H1 (cell line): ENCODE measurements at regions not wholly inside any gene's neighbourhood (a gene's known extent, or its start where the extent isn't known, plus 50 kb on each side); places are given as distances from the start of the nearest gene placed in this dataset.

Source experiments
- CTCF ChIA-PET: fragments of 300-600 bp; sonication (Branson Sonifier 250); formaldehyde crosslinking; loops from one replicate; lab custom pipeline; 2021; ENCODE audit not compliant: partially characterized antibody; lab: Charles Lee
- POLR2A ChIA-PET: fragments of 300-600 bp; sonication (Branson Sonifier 250); formaldehyde crosslinking; loops from one replicate; lab custom pipeline; 2021; ENCODE audit warnings: inconsistent platforms; ENCODE audit not compliant: partially characterized antibody; lab: Charles Lee
- DNase-seq, 2 experiments: peaks; one replicate each; pipeline versions ENCODE4 v3.0.0 to v3.0.0-alpha.2; 2010 to 2022; ENCODE audit warnings: low spot score in 2 of 2, low read depth in 1 of 2, mixed read lengths in 1 of 2
- FAIRE-seq: peaks from 2 replicates; lab custom pipeline; 2011; peaks lifted over from hg19 to GRCh38; lab: Jason Lieb, UNC
- H2AFZ ChIP-seq: 2 replicates; pipeline ENCODE4 v1.8.1; 2012; ENCODE audit warnings: low read length, inconsistent platforms
- H2AK5ac ChIP-seq: 2 replicates; pipeline ENCODE4 v1.6.1; 2013; ENCODE audit warnings: low read depth, low read length
- H2BK120ac ChIP-seq: replicated peaks from 2 replicates; pipeline ENCODE3; 2013; ENCODE audit warnings: low read depth, low read length, inconsistent platforms
- H2BK12ac ChIP-seq: 2 replicates; pipeline ENCODE4 v1.6.1; 2013; ENCODE audit warnings: low read depth, low read length
- H2BK15ac ChIP-seq: 2 replicates; pipeline ENCODE4 v1.6.1; 2013; ENCODE audit warnings: low read length
- H2BK20ac ChIP-seq: 2 replicates; pipeline ENCODE4 v1.6.1; 2013; ENCODE audit warnings: low read length
- H2BK5ac ChIP-seq: 2 replicates; pipeline ENCODE4 v1.6.1; 2013; ENCODE audit warnings: low read depth, low read length
- H3K14ac ChIP-seq: 2 replicates; pipeline ENCODE4 v1.6.1; 2013; ENCODE audit warnings: inconsistent platforms; ENCODE audit not compliant: insufficient read length
- H3K18ac ChIP-seq: 2 replicates; pipeline ENCODE4 v1.6.1; 2013; ENCODE audit warnings: low read length; ENCODE audit errors: extremely low read depth
- H3K23ac ChIP-seq: 2 replicates; pipeline ENCODE4 v1.6.1; 2013; ENCODE audit warnings: inconsistent platforms; ENCODE audit not compliant: insufficient read length
- H3K23me2 ChIP-seq: 2 replicates; pipeline ENCODE4 v1.6.1; 2013; ENCODE audit warnings: low read depth, low read length
- H3K27ac ChIP-seq: 2 replicates; pipeline ENCODE4 v1.6.1; 2011; ENCODE audit warnings: low read depth, low read length, inconsistent platforms
- H3K27me3 ChIP-seq, 4 experiments: replicated peaks in 1 of 4; 1 replicate in 1 of 4; 2 replicates in 3 of 4; pipeline versions ENCODE4 v1.6.1 to v1.8.1; 2011 to 2013; ENCODE audit warnings: low read length in 3 of 4, mild to moderate bottlenecking in 3 of 4, inconsistent platforms in 2 of 4, mixed read lengths in 2 of 4, moderate library complexity in 1 of 4; ENCODE audit not compliant: control insufficient read depth in 3 of 4, insufficient read depth in 3 of 4; ENCODE audit errors: extremely low read depth in 1 of 4
- H3K36me3 ChIP-seq, 4 experiments: 2 replicates each; pipeline versions ENCODE4 v1.6.1 to v1.8.1; 2011 to 2013; ENCODE audit warnings: mild to moderate bottlenecking in 4 of 4, low read length in 3 of 4, moderate library complexity in 2 of 4, control low read depth in 1 of 4, inconsistent platforms in 1 of 4; ENCODE audit not compliant: insufficient read depth in 4 of 4, control insufficient read depth in 2 of 4
- H3K4ac ChIP-seq: replicated peaks from 2 replicates; pipeline ENCODE3; 2013; ENCODE audit warnings: low read length, low read depth, mixed read lengths, inconsistent platforms; ENCODE audit not compliant: insufficient read length
- H3K4me1 ChIP-seq, 4 experiments: replicated peaks in 1 of 4; 1 replicate in 1 of 4; 2 replicates in 3 of 4; pipeline versions ENCODE4 v1.6.1 to v1.8.1; 2011 to 2013; ENCODE audit warnings: low read length in 3 of 4, inconsistent platforms in 2 of 4, mixed read lengths in 1 of 4; ENCODE audit not compliant: insufficient read depth in 4 of 4, control insufficient read depth in 3 of 4
- H3K4me2 ChIP-seq, 2 experiments: 2 replicates each; pipeline versions ENCODE4 v1.6.1 to v1.8.1; 2011 to 2013; ENCODE audit warnings: low read depth in 2 of 2, low read length in 2 of 2, control low read depth in 1 of 2, inconsistent platforms in 1 of 2, mild to moderate bottlenecking in 1 of 2; ENCODE audit not compliant: insufficient read depth in 1 of 2
- H3K4me3 ChIP-seq, 4 experiments: fragments of 200-600, 300-600 bp in 1 of 4; sonication (generic), shearing (Covaris generic), sonication (Bioruptor Twin) in 1 of 4; 2 replicates each; pipeline versions ENCODE4 v1.5.1 to v1.8.1; 2011 to 2016; ENCODE audit warnings: low read length in 4 of 4, low read depth in 3 of 4, control low read depth in 2 of 4, inconsistent platforms in 2 of 4, mild to moderate bottlenecking in 2 of 4, mixed read lengths in 1 of 4, moderate library complexity in 1 of 4; ENCODE audit not compliant: insufficient read depth in 2 of 4; ENCODE audit errors: extremely low read depth in 1 of 4
- H3K56ac ChIP-seq: replicated peaks from 2 replicates; pipeline ENCODE3; 2013; ENCODE audit warnings: low read depth, mild to moderate bottlenecking, mixed read lengths, low read length, inconsistent platforms; ENCODE audit not compliant: insufficient read length
- H3K79me1 ChIP-seq: 2 replicates; pipeline ENCODE4 v1.6.1; 2013; ENCODE audit warnings: low read depth, low read length, control low read depth
- H3K79me2 ChIP-seq, 2 experiments: 2 replicates each; pipeline versions ENCODE4 v1.6.1 to v1.8.1; 2012 to 2013; ENCODE audit warnings: low read length in 2 of 2, mild to moderate bottlenecking in 2 of 2, inconsistent platforms in 1 of 2; ENCODE audit not compliant: insufficient read depth in 2 of 2, control insufficient read depth in 1 of 2
- H3K9ac ChIP-seq, 4 experiments: replicated peaks in 1 of 4; 1 replicate in 1 of 4; 2 replicates in 3 of 4; pipeline versions ENCODE4 v1.6.1 to v1.8.1; 2011 to 2013; ENCODE audit warnings: low read depth in 3 of 4, low read length in 3 of 4, control low read depth in 2 of 4, mild to moderate bottlenecking in 2 of 4, moderate library complexity in 2 of 4, inconsistent platforms in 1 of 4; ENCODE audit errors: extremely low read depth in 1 of 4
- H3K9me3 ChIP-seq, 2 experiments: 2 replicates each; pipeline versions ENCODE4 v1.6.1 to v1.8.1; 2012 to 2013; ENCODE audit warnings: mild to moderate bottlenecking in 2 of 2, moderate library complexity in 2 of 2, control low read depth in 1 of 2, inconsistent platforms in 1 of 2, low read depth in 1 of 2, low read length in 1 of 2, mixed read lengths in 1 of 2; ENCODE audit not compliant: insufficient read depth in 2 of 2
- H4K20me1 ChIP-seq, 2 experiments: replicated peaks in 1 of 2; 2 replicates each; pipeline versions ENCODE3 to v1.8.1; 2011 to 2013; ENCODE audit warnings: inconsistent platforms in 2 of 2, low read length in 2 of 2, mild to moderate bottlenecking in 1 of 2; ENCODE audit not compliant: insufficient read depth in 2 of 2, control insufficient read depth in 1 of 2
- H4K5ac ChIP-seq: 2 replicates; pipeline ENCODE4 v1.6.1; 2013; ENCODE audit warnings: low read length, low read depth, mixed read lengths, inconsistent platforms; ENCODE audit not compliant: insufficient read length
- H4K8ac ChIP-seq: 2 replicates; pipeline ENCODE4 v1.8.0; 2013; ENCODE audit warnings: mild to moderate bottlenecking, moderate library complexity, low read length, inconsistent platforms; ENCODE audit not compliant: insufficient read depth; ENCODE audit errors: extremely low read depth
- H4K91ac ChIP-seq: replicated peaks from 2 replicates; pipeline ENCODE3; 2013; ENCODE audit warnings: low read length, mixed read lengths, inconsistent platforms; ENCODE audit not compliant: insufficient read length
- CHD1 ChIP-seq: IDR thresholded peaks from 2 replicates; pipeline ENCODE4 v1.6.1; 2012; ENCODE audit warnings: low read depth, low read length, improper control_type of control experiment
- CHD2 ChIP-seq: IDR thresholded peaks from 2 replicates; pipeline ENCODE4 v1.6.1; 2012; ENCODE audit warnings: low read length, improper control_type of control experiment
- CREB1 ChIP-seq: IDR thresholded peaks from 2 replicates; pipeline ENCODE4 v1.6.1; 2012; ENCODE audit warnings: inconsistent platforms
- GABPA ChIP-seq: IDR thresholded peaks from 2 replicates; pipeline ENCODE4 v1.6.1; 2011; ENCODE audit warnings: mild to moderate bottlenecking, low read length, moderate library complexity, borderline replicate concordance; ENCODE audit not compliant: insufficient read depth
- RNF2 ChIP-seq: fragments of 200-900, 300-1000 bp; sonication (generic); IDR thresholded peaks from 2 replicates; pipeline ENCODE4 v1.7.1; 2016; ENCODE audit warnings: borderline replicate concordance, low read depth, mild to moderate bottlenecking, antibody characterized with exemption, low read length; ENCODE audit not compliant: poor library complexity, severe bottlenecking; ENCODE audit errors: missing control alignments
- SP2 ChIP-seq: IDR thresholded peaks from 2 replicates; pipeline ENCODE4 v1.6.1; 2012; ENCODE audit warnings: mild to moderate bottlenecking, low read length, inconsistent platforms
- TAF1 ChIP-seq: IDR thresholded peaks from 2 replicates; pipeline ENCODE4 v1.6.1; 2011; ENCODE audit warnings: mild to moderate bottlenecking, low read depth, low read length
- TCF12 ChIP-seq: IDR thresholded peaks from 2 replicates; pipeline ENCODE4 v1.6.1; 2011; ENCODE audit warnings: low read depth, mild to moderate bottlenecking, low read length
- ZNF274 ChIP-seq: IDR thresholded peaks from 2 replicates; pipeline ENCODE4 v1.7.0; 2012; ENCODE audit warnings: low read length, borderline replicate concordance; ENCODE audit errors: extremely low read depth

- Histone ChIP-seq H3K4me2 (no peak overlapping the region), H3K27ac (no peak overlapping the region), H2BK12ac (no peak overlapping the region), H3K23me2 (no peaks in the 10 kb centered on the region), H4K5ac (no peak overlapping the region), H2BK20ac (no peak overlapping the region), H3K36me3 (no peaks in the 10 kb centered on the region), H2BK5ac (no peak overlapping the region), H4K91ac (no peak overlapping the region), H3K9ac (no peak overlapping the region), H4K20me1 (no peaks in the 10 kb centered on the region), H2BK15ac (no peak overlapping the region), H2BK120ac (no peak overlapping the region), H3K4me1 (peaks cover 0 to 8% (median 1%) of the 10 kb centered on the region in 4 experiments; a peak in 1 of 7 replicates), H3K18ac (no peak overlapping the region), H3K79me1 (no peaks in the 10 kb centered on the region), H3K9me3 (no peaks in the 10 kb centered on the region), H3K23ac (no peak overlapping the region), H3K56ac (no peak overlapping the region), H3K79me2 (no peaks in the 10 kb centered on the region)
- FAIRE-seq: no peak
- no peak for DNase-seq
- TF ChIP-seq SP2: no peak
- TF ChIP-seq ZNF274: no peak
- TF ChIP-seq CHD2: no peak
- no peak for TF ChIP-seq TCF12
- no peak for TF ChIP-seq CHD1
- no peak for TF ChIP-seq TAF1
- TF ChIP-seq RNF2: no peak
- TF ChIP-seq CREB1: no peak
- no peak for TF ChIP-seq GABPA
- TF ChIP-seq, all 59 proteins: peak for 0
- no peak overlapping the region for H3K14ac ChIP-seq
- ChIA-PET CTCF (no interaction called here), POLR2A (no interaction called here)
- no peak overlapping the region for H2AK5ac ChIP-seq
- H3K4me3 ChIP-seq: no peak overlapping the region
- H2AFZ ChIP-seq: no peak overlapping the region
- no peaks in the 10 kb centered on the region for H3K27me3 ChIP-seq
- H3K4ac ChIP-seq: no peak overlapping the region
- H4K8ac ChIP-seq: no peak overlapping the region
These were observed 500.2 kb upstream of the GBE1 start for GRCh38 chr3:82261637-82262036.
